Upper lobe of right lung (tissue), 1 donor: ENCODE measurements at regions not wholly inside any gene's neighbourhood (a gene's known extent, or its start where the extent isn't known, plus 50 kb on each side); places are given as distances from the start of the nearest gene placed in this dataset.
A peak's percentile ranks its signal among the peaks of the same experiment; 100 is the strongest.

Source experiments
- ATAC-seq: fragments of 200-7000 bp; cut with Tn5 transposase; one replicate; pipeline ENCODE4 v1.9.1; 2020; ENCODE audit warnings: mild to moderate bottlenecking, moderate library complexity
- DNase-seq: peaks from one replicate; pipeline ENCODE4 v3.0.0-alpha.2; 2020
- H3K27ac ChIP-seq: fragments of 200-600 bp; one replicate; pipeline ENCODE4 v1.8.0; 2022
- H3K27me3 ChIP-seq: fragments of 200-600 bp; one replicate; pipeline ENCODE4 v1.8.0; 2022; ENCODE audit warnings: mild to moderate bottlenecking
- H3K36me3 ChIP-seq: fragments of 200-600 bp; one replicate; pipeline ENCODE4 v1.8.0; 2022
- H3K4me1 ChIP-seq: fragments of 200-600 bp; one replicate; pipeline ENCODE4 v1.8.0; 2022
- H3K4me3 ChIP-seq: fragments of 200-600 bp; one replicate; pipeline ENCODE4 v1.8.0; 2022; ENCODE audit warnings: mild to moderate bottlenecking
- H3K9me3 ChIP-seq: fragments of 200-600 bp; one replicate; pipeline ENCODE4 v1.8.0; 2022
- CTCF ChIP-seq: fragments of 200-600 bp; IDR thresholded peaks from one replicate; pipeline ENCODE4 v1.8.0; 2022; ENCODE audit warnings: antibody characterized with exemption
- intact Hi-C: fragments of 100-400 bp; cut with DNase I; formaldehyde crosslinking; loops from one replicate; pipeline ENCODE4 v1.11.0; 2022
- donor health status: DM: no; HTN: yes; CAD: no; lungs with severe emphysema.

GRCh38 chr6:133761706-133762105 lies 127.2 kb upstream of the TCF21 start:
- H3K4me3 ChIP-seq, result no peak overlapping the region
- no peak for TF ChIP-seq CTCF
- H3K27me3 ChIP-seq, result no peaks in the 10 kb centered on the region
- intact Hi-C loops, result no loop called here
- no peaks in the 10 kb centered on the region for H3K36me3 ChIP-seq
- H3K4me1 ChIP-seq, result no peaks in the 10 kb centered on the region
- DNase-seq (no peak), ATAC-seq (no peak)
- peak overlapping the region; percentile 45 for H3K27ac ChIP-seq
- no peaks in the 10 kb centered on the region for H3K9me3 ChIP-seq

GRCh38 chr6:133764008-133764753 lies 124.7 kb upstream of the TCF21 start:
- Histone ChIP-seq H3K4me1 (no peaks in the 10 kb centered on the region), H3K9me3 (no peaks in the 10 kb centered on the region), H3K4me3 (no peak overlapping the region), H3K27ac (peak overlapping the region; percentile 34), H3K27me3 (no peaks in the 10 kb centered on the region), H3K36me3 (no peaks in the 10 kb centered on the region)
- intact Hi-C loops, result no loop called here
- ATAC-seq, result no peak
- no peak for TF ChIP-seq CTCF
- DNase-seq, result no peak

GRCh38 chr6:133764754-133765208 lies 124.1 kb upstream of the TCF21 start:
- H3K4me1 ChIP-seq, result no peaks in the 10 kb centered on the region
- intact Hi-C loops, result no loop called here
- H3K27ac ChIP-seq, result peak overlapping the region; percentile 33
- ATAC-seq, result no peak
- no peak for DNase-seq
- H3K27me3 ChIP-seq, result no peaks in the 10 kb centered on the region
- H3K4me3 ChIP-seq, result no peak overlapping the region
- H3K36me3 ChIP-seq, result no peaks in the 10 kb centered on the region
- TF ChIP-seq CTCF, result no peak
- H3K9me3 ChIP-seq, result no peaks in the 10 kb centered on the region

- Histone ChIP-seq H3K27ac (no peak overlapping the region), H3K27me3 (no peaks in the 10 kb centered on the region), H3K4me3 (no peak overlapping the region), H3K9me3 (no peaks in the 10 kb centered on the region), H3K4me1 (no peaks in the 10 kb centered on the region), H3K36me3 (no peaks in the 10 kb centered on the region)
- intact Hi-C loops, result no loop called here
- ATAC-seq, result no peak
- TF ChIP-seq CTCF, result no peak
- DNase-seq, result no peak
These were observed 121.4 kb upstream of the TCF21 start for GRCh38 chr6:133767357-133767970.

GRCh38 chr6:133768656-133769295 lies 120.1 kb upstream of the TCF21 start:
- no peaks in the 10 kb centered on the region for H3K4me1 ChIP-seq
- no peak overlapping the region for H3K27ac ChIP-seq
- H3K4me3 ChIP-seq, result no peak overlapping the region
- H3K9me3 ChIP-seq, result no peaks in the 10 kb centered on the region
- no peaks in the 10 kb centered on the region for H3K27me3 ChIP-seq
- intact Hi-C loops, result no loop called here
- no peaks in the 10 kb centered on the region for H3K36me3 ChIP-seq
- DNase-seq (no peak), ATAC-seq (no peak)
- TF ChIP-seq CTCF, result no peak
